SH-SY5Y (cell line): ENCODE measurements at regions not wholly inside any gene's neighbourhood (a gene's known extent, or its start where the extent isn't known, plus 50 kb on each side); places are given as distances from the start of the nearest gene placed in this dataset.

Experiments
- GATA2 ChIP-seq: IDR thresholded peaks from 2 replicates; pipeline ENCODE4 v1.6.1; 2011; ENCODE audit warnings: mild to moderate bottlenecking, low read depth, low read length
- GATA3 ChIP-seq: IDR thresholded peaks from 2 replicates; pipeline ENCODE4 v1.6.1; 2011; ENCODE audit warnings: low read depth, mild to moderate bottlenecking, low read length, moderate library complexity

DNA sequence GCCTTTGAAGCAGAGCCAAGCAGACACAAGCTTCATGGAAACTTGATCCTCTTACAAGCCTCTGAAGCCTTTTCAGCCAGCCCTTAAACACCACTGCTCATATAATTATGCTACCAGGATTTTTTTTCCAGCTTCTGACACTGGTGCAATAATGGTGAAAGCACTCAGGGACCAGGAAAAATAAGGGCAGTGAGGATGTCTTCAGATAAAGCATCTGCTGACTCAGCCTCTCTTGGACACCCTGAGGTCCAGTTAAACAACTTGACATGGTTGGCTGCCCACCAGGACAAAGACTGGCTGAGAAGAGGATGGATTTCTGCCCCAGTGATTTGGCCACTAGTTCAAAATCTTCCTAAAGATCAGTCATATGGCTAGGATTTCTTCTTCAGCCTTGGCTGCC is 124.2 kb upstream of the N4BP1 start:
- TF ChIP-seq GATA2 = no peak
- no peak for TF ChIP-seq GATA3
